ENCODE measurements at regions not wholly inside any gene's neighbourhood (a gene's known extent, or its start where the extent isn't known, plus 50 kb on each side); places are given as distances from the start of the nearest gene placed in this dataset.

DNA sequence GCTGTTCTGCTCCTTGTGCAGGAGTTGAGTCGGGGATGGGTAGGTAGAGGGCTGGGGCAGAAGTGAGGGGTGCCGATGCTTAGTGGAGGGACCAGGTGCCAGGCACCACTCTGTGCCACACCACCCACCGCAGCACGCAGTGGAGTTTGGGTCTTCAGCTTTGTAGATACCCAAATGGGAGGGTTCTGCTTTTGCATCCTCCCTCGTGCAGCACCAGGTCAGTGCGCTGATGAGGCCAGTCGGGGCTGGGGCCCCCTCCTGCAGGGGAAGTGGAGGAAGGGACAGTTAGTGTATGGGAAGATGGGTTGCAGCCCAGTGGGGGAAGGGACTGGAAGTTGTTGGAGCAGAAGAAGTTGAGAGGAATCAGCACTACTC is 244.0 kb downstream of the RHOU start:
- no peak for DNase-seq

DNA sequence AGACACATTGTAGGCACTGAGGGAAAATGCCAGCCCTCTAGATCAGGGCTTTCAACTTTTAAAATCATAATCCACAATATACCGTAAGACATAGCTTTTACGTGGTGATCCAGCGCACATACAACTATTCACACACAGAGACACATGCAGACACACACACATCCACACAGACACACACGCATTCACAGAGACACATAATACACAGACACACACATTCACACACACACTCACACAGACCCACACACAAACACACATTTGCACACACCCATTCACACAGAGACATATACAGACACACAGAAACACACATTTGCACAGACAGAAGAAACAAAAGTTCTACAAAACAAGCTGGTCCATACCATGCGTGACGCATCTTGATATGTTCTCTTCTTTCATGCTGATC is 244.5 kb downstream of the RHOU start:
- DNase-seq, result no peak

DNA sequence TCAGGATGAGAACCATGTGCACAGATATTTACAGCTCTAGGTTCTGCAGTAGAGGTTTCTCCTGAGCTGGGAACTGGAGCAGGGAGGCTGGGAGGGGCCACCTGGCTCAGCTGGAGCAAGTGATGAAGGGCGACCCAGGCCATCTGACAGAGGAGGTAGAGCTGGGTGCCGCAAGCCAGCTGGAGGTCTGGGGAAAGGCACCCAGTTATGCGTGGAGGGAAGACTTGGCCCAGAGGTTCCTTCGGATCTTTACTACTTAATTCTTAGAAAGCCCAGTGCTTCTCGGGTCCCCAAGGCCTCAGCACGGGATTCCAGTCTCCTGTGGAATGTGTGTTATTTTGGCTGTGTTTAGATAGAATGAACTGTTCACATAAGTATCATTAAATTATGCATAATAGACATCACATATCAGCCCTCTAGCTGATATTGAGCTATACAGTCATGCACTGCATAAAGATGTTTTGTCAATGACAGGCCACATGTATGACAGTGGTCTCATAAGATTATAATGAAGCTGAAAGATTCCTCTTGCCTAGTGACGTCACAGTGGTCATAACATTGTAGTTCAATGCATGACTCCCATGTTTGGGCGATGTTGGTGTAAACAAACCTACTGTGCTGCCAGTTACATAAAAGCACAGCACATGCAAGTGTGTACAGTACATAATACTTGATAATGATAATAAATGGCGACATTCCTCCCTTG is 245.1 kb downstream of the RHOU start:
- DNase-seq, result no peak

DNA sequence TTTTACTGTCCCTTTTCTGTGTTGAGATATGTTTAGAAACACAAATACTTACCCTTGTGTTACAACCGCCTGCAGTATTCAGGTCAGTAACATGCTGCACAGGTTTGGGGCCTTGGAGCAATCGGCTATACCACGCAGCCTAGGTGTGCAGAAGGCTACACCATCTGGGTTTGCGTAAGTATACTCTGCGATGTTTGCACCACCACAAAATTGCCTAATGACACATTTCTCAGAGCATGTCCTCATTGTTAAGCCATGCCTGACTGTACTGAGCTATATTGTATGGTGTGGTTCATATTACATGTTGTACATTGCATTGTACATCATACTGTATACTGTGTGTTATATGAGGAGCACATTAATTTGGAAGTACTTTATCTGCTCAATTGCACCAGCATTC is 247.4 kb downstream of the RHOU start:
- no peak for DNase-seq

DNA sequence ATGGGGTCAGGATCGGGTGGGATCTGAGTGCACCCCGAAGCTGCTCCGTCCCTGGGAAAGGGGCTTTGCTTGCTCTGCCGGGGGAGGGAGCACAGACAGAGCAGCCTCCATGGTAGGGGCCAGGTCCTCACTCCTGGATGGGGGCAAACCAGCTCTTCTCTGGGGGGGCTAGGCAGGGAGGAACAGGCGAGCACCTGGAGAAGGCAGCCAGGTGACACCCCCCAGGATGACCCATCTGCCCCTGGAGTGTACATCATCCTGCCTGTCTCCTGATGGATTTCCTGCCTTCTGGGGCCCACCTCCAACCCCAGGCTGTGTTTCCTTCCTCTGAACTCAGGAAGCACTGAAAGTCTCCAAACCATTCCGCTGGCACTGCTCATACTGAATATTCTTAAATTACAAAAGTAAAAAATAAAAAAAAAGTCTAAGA is 248.0 kb downstream of the RHOU start:
- DNase-seq, result no peak

- DNase-seq, result no peak
Measured at GRCh38 chr1:228983661-228984060, 248.4 kb downstream of the RHOU start.

GRCh38 chr1:228984107-228984506 is 248.8 kb downstream of the RHOU start:
- DNase-seq, result no peak

DNA sequence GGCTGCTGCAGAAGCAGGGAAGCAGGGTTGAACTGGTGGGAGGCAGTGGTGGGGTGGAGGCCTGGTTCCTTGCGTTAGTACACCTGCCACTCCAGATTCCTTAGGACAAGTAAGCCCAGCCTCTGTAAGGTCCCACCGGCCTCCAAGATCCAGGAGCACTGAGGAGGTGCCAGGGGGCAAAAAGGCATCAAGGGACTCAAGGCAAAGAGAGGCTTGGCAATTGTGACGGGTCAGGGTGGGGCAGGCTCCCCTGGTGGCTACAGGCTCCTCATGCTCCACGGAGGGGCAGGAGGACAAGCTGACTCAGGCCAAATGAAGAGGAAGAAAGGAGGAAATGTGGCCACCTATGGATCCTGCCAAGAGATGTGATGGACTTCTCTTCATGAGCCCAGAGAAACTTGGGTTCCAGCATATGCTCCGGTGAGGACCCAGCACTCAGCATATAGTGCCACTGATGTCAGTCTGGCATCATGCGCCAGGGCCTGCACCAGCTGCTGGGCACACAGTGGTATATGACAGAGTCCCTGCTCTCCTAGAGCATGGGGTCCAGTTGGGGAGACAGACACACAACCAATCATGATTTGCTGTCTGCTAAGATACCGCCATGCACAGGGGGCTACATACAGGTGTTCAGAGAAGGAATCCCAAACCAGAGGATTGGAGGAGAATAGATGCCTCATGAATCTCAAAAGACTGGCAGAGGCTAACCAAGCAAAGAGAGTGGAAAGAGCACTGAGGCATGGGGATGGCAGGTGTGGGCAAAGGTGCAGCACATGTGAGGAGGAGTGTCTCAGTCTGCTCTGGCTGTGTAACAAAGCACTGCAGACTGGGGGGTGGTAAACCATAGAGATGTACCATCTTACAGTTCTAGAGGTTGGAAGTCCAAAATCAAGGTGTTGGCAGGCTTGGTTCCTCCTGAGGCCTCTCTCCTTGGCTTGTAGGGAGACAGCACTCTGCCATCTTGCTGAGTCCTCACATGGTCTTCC is 249.7 kb downstream of the RHOU start:
- no peak for DNase-seq

DNA sequence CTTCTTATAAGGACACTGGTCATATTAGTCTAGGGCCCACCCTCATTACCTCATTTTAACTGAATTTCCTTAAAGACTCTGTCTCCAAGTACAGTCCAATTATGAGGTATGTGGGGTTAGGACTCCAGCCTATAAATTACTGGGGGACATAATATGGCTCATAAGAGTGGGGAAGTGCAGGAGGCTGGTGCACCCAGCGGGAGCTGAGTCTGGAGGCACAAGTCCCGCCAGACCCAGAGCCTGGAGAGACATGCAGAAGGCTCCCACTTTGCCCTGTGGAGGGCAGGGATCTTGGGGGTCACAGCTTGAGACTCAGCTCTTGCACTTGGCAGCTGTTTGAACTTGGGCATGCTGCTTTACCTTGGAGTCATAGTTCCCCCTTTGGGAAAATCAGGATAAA is 250.4 kb downstream of the RHOU start:
- no peak for DNase-seq

GRCh38 chr1:228986093-228986904 is 251.0 kb downstream of the RHOU start:
- DNase-seq, result no peak

DNA sequence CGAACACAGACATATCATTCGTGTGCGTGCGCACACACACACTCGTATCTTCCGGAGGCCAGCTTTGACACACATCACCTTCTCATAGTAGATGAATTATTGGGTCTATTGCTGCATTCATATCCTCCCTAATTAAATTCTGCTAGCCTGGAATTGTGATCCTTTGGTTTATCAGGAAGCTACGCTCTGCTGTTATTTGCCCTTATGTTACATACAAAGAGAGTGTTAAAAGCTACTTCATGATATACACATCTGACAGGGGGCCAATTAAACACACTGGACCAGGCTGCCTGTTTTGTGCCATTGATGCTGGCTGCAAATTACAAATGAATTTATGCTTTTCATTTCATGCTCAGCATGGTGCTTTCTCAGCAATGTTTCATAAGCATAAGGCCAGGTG is 252.0 kb downstream of the RHOU start:
- DNase-seq, result no peak

GRCh38 chr1:228987736-228988506 is 252.6 kb downstream of the RHOU start:
- DNase-seq, result no peak

- DNase-seq, result no peak
Measured at GRCh38 chr1:228988664-228989063, 253.4 kb downstream of the RHOU start.

DNA sequence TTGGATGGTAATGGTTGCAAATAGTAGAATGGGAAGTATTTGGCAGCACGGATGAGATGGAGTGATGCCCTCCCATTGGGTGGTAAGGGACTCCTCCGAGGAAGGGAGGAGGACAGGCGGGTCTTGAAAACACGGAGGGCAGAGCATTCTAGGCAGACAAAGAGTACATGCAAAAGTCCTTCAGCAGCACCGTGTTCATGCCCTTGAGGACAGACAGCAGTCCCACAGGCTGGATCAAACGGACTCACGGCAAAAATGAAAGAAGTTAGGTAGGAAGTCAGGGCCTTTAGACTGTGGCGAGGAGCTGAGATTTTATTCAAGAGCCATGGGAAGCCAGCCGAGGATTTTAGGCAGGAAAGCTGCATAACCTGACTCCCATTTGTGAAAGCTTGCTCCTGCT is 253.9 kb downstream of the RHOU start:
- DNase-seq, result no peak

DNA sequence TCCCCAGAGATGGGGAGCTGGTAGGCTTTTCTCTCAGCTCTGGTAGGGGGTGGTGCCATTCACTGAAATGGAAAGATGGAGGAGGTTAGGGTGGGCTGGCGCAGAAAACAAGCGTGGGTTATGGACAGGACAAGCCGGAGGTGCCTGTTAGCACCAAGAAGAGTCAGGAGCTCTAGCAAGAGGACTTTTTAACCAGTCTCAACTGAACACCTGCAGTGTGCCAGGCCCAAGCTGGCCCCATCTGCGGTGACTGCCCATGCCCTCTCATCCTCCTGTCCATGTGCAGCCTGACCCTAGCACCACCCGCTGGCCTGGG is 254.4 kb downstream of the RHOU start:
- DNase-seq, result no peak

- DNase-seq, result no peak
Measured at GRCh38 chr1:228989992-228990827, 254.9 kb downstream of the RHOU start.

DNA sequence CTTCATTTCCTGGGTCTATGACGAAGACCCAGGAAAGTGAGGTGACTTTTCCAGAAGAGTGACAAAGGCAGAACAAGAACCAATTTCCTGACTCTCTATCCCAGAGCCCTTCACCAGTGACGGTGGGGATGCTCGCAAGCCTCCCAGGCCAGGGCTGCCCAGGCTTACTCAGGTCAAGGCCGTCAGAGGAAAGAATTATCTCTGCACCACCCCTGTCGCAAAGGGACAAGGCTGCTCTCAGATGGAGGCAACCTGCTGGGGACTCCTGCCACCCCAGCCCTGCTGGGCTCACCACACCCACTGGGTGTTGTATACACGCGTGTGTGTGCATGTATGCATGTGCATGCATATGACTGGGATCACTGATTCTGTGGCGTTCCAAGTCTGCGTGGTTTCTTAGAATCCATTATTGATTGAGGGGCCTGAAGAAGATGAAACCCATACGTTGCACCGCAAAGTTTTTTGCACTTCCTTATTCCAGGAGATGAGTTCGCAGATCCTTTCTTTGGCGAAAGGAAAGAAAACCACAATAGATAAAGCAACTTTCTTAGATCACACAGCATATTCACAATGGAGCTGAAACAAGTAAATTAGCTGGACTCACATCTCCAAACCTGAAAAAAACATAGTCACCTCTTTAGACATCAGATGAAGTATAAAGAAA is 255.8 kb downstream of the RHOU start:
- DNase-seq, result no peak

DNA sequence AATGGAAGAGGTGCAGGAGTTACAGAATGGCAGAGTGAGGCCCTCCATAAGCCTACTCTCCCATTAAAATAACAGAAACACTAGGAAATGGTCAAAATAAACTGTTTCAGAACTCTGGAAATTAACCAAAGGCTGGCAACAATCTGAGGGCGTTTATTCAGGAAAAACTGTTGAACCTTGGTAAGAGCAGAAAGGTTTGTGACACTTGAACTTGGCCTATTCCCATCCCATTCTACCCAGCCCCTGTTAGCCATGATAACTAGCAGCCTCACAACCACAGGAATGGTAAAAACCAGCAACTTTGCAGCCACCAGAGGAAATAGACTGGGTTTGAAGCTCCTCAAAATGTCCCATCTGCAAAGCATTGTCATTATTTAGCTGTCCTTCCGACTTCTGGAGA is 256.8 kb downstream of the RHOU start:
- no peak for DNase-seq

DNA sequence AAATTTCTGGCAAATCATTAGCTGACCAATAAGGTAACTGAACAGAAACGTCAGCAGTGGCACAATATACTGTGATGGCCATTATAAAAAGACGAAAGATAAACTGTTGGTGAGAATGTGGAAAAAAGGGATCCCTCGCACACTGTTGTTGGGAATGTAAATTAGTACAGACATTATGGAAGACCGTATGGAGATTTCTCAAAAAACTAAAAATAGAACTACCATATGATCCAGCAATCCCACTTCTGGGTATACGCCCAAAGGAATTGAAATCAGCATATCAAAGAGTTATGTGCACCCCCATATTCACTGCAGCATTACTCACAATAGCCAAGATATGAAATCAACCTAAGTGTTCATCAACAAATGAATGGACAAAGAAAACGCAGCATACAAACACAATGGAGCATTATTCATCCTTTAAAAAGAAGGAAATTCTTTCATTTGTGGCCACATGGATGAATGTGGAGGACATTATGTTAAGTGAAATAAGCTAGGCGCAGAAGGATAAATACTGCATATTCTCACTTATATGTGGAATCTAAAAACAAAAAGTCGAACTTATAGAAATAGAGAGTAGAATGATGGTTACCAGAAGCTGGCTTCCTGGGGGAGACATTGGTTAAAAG is 257.7 kb downstream of the RHOU start:
- DNase-seq, result no peak

- no peak for DNase-seq
Measured at GRCh38 chr1:228994676-228995594, 259.7 kb downstream of the RHOU start.
